Keratinocyte (primary cell): ENCODE measurements at regions not wholly inside any gene's neighbourhood (a gene's known extent, or its start where the extent isn't known, plus 50 kb on each side); places are given as distances from the start of the nearest gene placed in this dataset.
"Not testable (repeated sequence)": the region's sequence is repeated elsewhere in the genome, so short reads cannot be mapped to it uniquely, and the experiment has no call there.

ENCODE experiments used
- DNase-seq: peaks from one replicate; pipeline ENCODE4 v3.0.0-alpha.2; 2011; ENCODE audit warnings: low read depth, missing footprints, low spot score
- FAIRE-seq: peaks from 2 replicates; lab custom pipeline; 2011; peaks lifted over from hg19 to GRCh38; lab: Jason Lieb, UNC
- H2AFZ ChIP-seq: 2 replicates; pipeline ENCODE4 v1.6.0; 2012; ENCODE audit warnings: low read length, control low read depth, inconsistent platforms; ENCODE audit not compliant: control insufficient read depth
- H3K27ac ChIP-seq: 2 replicates; pipeline ENCODE4 v1.5.1; 2011; ENCODE audit warnings: low read length; ENCODE audit not compliant: control insufficient read depth, insufficient read depth
- H3K27me3 ChIP-seq: 3 replicates; pipeline ENCODE4 v1.6.0; 2011; ENCODE audit warnings: low read length; ENCODE audit not compliant: control insufficient read depth, insufficient read depth; ENCODE audit errors: extremely low read depth
- H3K36me3 ChIP-seq, 2 experiments: 2 replicates in 1 of 2; 3 replicates in 1 of 2; pipeline ENCODE4 v1.5.1; 2011; ENCODE audit warnings: low read length in 2 of 2, mild to moderate bottlenecking in 1 of 2; ENCODE audit not compliant: control insufficient read depth in 2 of 2, insufficient read depth in 2 of 2; ENCODE audit errors: extremely low read depth in 1 of 2
- H3K4me1 ChIP-seq: 3 replicates; pipeline ENCODE4 v1.5.1; 2011; ENCODE audit warnings: low read length; ENCODE audit not compliant: control insufficient read depth, insufficient read depth; ENCODE audit errors: extremely low read depth
- H3K4me2 ChIP-seq: 3 replicates; pipeline ENCODE4 v1.6.0; 2011; ENCODE audit warnings: low read depth, low read length; ENCODE audit not compliant: control insufficient read depth, insufficient read depth; ENCODE audit errors: extremely low read depth
- H3K4me3 ChIP-seq, 3 experiments: fragments of 200-600 bp in 1 of 3; sonication (generic) in 1 of 3; 2 replicates in 2 of 3; 3 replicates in 1 of 3; pipeline ENCODE4 v1.5.1; 2011 to 2016; ENCODE audit warnings: low read length in 3 of 3, mild to moderate bottlenecking in 3 of 3, control low read depth in 2 of 3, inconsistent platforms in 1 of 3, low read depth in 1 of 3, mixed read lengths in 1 of 3, mixed run types in 1 of 3, moderate library complexity in 1 of 3; ENCODE audit not compliant: control insufficient read depth in 2 of 3, insufficient read depth in 2 of 3; ENCODE audit errors: extremely low read depth in 1 of 3
- H3K79me2 ChIP-seq: 2 replicates; pipeline ENCODE4 v1.6.0; 2012; ENCODE audit warnings: low read length; ENCODE audit not compliant: control insufficient read depth, insufficient read depth
- H3K9ac ChIP-seq: 3 replicates; pipeline ENCODE4 v1.6.0; 2011; ENCODE audit warnings: low read length; ENCODE audit not compliant: control insufficient read depth, insufficient read depth; ENCODE audit errors: extremely low read depth
- H3K9me1 ChIP-seq: 3 replicates; pipeline ENCODE4 v1.6.0; 2011; ENCODE audit warnings: low read length; ENCODE audit not compliant: control insufficient read depth, insufficient read depth; ENCODE audit errors: extremely low read depth
- H3K9me3 ChIP-seq: 2 replicates; pipeline ENCODE4 v1.5.1; 2012; ENCODE audit warnings: low read depth, low read length; ENCODE audit not compliant: control insufficient read depth
- H4K20me1 ChIP-seq: 3 replicates; pipeline ENCODE4 v1.6.0; 2011; ENCODE audit warnings: low read length; ENCODE audit not compliant: control insufficient read depth, insufficient read depth; ENCODE audit errors: extremely low read depth
- EZH2 ChIP-seq: IDR thresholded peaks from one replicate; pipeline ENCODE4 v1.6.1; 2012; ENCODE audit warnings: inconsistent platforms, mild to moderate bottlenecking, low read length, moderate library complexity
- dilution Hi-C: fragments of 300-500 bp; cut with MboI; formaldehyde crosslinking; loops from one replicate; pipeline ENCODE4 v1.7.0; 2020; ENCODE audit warnings: low sequenced_read_pairs; ENCODE audit not compliant: extremely low pct_ligation_motif_present
- TF ChIP-seq, protein P1 (sequence below), 3 experiments: IDR thresholded peaks in 1 of 3; conservative IDR thresholded peaks in 1 of 3; optimal IDR thresholded peaks in 1 of 3; 2 replicates in 2 of 3; 3 replicates in 1 of 3; pipeline versions ENCODE3 to v1.5.1; 2011; ENCODE audit warnings: low read length in 3 of 3, mild to moderate bottlenecking in 3 of 3, moderate library complexity in 2 of 3, control low read depth in 1 of 3, inconsistent platforms in 1 of 3; ENCODE audit not compliant: insufficient read depth in 2 of 3; ENCODE audit errors: extremely low read depth in 1 of 3

DNA sequence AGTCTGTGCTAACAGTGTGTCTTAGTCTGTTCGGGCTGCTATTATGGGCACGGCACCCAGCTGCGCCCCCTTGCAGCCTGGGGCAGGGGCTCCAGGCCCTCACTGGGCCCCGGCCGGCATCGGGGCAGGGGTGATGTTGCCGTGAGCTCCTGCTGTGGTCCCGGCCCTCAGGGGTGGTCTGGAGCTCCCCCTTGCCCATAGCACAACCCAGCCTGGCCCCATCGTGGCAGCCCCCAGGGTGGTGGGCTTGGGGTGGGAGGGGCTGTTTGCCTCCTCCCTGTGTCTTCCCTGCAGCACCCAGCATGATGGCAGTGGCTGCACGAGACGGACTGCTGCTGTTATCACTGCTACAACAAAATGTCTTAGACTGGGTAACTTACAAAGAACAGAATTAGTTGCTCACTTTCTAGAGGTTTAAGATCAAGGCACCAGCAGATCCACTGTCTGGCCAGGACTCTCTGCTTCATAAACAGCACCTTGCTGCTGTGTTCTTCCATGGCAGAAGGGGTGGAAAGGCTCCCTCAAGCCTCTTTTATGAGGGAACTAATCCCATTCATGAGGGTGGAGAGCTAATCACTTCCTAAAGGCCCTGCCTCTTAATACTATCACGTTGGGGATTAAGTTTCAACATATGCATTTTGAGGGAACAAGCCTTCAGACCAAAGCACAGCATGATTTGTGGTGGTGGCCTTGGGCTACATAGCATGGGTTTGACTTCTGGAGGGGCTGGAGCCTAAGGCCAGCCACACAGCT is 149.5 kb downstream of the SEC23IP start:
- no peak for DNase-seq
- Histone ChIP-seq H3K36me3 (no peaks in the 10 kb centered on the region), H3K4me3 (no peak overlapping the region), H3K4me2 (no peak overlapping the region), H3K79me2 (no peaks in the 10 kb centered on the region), H3K4me1 (no peaks in the 10 kb centered on the region), H4K20me1 (no peaks in the 10 kb centered on the region), H3K9ac (no peak overlapping the region), H3K27me3 (no peaks in the 10 kb centered on the region), H3K9me3 (no peaks in the 10 kb centered on the region), H3K9me1 (no peaks in the 10 kb centered on the region), H2AFZ (no peak overlapping the region), H3K27ac (no peak overlapping the region)
- FAIRE-seq = no peak
- dilution Hi-C loops = no loop called here
- TF ChIP-seq, protein P1, sequence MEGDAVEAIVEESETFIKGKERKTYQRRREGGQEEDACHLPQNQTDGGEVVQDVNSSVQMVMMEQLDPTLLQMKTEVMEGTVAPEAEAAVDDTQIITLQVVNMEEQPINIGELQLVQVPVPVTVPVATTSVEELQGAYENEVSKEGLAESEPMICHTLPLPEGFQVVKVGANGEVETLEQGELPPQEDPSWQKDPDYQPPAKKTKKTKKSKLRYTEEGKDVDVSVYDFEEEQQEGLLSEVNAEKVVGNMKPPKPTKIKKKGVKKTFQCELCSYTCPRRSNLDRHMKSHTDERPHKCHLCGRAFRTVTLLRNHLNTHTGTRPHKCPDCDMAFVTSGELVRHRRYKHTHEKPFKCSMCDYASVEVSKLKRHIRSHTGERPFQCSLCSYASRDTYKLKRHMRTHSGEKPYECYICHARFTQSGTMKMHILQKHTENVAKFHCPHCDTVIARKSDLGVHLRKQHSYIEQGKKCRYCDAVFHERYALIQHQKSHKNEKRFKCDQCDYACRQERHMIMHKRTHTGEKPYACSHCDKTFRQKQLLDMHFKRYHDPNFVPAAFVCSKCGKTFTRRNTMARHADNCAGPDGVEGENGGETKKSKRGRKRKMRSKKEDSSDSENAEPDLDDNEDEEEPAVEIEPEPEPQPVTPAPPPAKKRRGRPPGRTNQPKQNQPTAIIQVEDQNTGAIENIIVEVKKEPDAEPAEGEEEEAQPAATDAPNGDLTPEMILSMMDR (optimal IDR thresholded peaks at IDR 0.05 in 1 of 3, IDR thresholded peaks at IDR 0.05 in 1 of 3, conservative IDR thresholded peaks at IDR 0.05 in 1 of 3; ENCODE audit: extremely low read depth in 1 of 3, insufficient read depth in 2 of 3, low read length in 3 of 3) = no peak
- TF ChIP-seq EZH2 = no peak

DNA sequence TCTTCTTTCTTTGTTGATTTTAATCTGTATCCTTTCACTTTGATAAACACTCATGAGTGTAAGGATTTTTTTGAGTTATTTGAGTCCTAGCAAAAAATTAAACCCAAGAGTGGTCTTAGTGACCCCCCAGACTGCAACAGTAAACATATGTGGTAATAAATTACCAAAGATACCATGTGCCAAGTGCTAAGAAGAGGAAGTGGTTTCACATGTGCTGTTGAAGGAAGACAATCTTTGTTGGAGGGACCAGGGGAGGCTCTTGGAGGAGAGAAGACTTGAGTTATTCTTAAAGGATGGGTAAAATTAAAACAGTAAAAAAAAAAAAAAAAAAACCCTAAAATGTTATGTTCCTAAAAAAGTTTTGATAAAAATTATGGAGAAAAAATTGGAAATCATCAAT is 150.2 kb downstream of the SEC23IP start:
- Histone ChIP-seq H3K9ac (no peak overlapping the region), H3K4me3 (no peak overlapping the region), H3K79me2 (no peaks in the 10 kb centered on the region), H3K9me3 (no peaks in the 10 kb centered on the region), H4K20me1 (no peaks in the 10 kb centered on the region), H3K4me1 (no peaks in the 10 kb centered on the region), H2AFZ (no peak overlapping the region), H3K9me1 (no peaks in the 10 kb centered on the region), H3K27me3 (no peaks in the 10 kb centered on the region), H3K4me2 (no peak overlapping the region), H3K27ac (no peak overlapping the region), H3K36me3 (no peaks in the 10 kb centered on the region)
- no peak for FAIRE-seq
- no peak for DNase-seq
- dilution Hi-C loops = no loop called here
- TF ChIP-seq, protein P1 (optimal IDR thresholded peaks at IDR 0.05 in 1 of 3, IDR thresholded peaks at IDR 0.05 in 1 of 3, conservative IDR thresholded peaks at IDR 0.05 in 1 of 3; ENCODE audit: extremely low read depth in 1 of 3, insufficient read depth in 2 of 3, low read length in 3 of 3) = no peak
- TF ChIP-seq EZH2 = no peak

DNA sequence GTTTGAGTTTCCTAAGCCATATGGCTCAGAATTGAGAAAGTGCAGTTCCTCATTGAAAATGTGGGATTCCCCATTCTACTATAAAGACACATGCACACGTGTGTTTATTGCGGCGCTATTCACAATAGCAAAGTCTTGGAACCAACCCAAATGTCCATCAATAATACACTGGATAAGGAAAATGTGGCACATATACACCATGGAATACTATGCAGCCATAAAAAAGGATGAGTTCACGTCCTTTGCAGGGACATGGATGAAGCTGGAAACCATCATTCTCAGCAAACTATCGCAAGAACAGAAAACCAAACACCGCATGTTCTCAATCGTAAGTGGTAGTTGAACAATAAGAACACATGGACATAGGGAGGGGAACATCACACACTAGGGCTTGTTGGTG is 154.8 kb downstream of the SEC23IP start:
- H3K4me2 ChIP-seq, H3K27me3 ChIP-seq, H3K9me3 ChIP-seq, H2AFZ ChIP-seq, H3K36me3 ChIP-seq, FAIRE-seq, H3K27ac ChIP-seq, H3K4me3 ChIP-seq, H3K79me2 ChIP-seq, H4K20me1 ChIP-seq, H3K9me1 ChIP-seq, H3K9ac ChIP-seq, H3K4me1 ChIP-seq, dilution Hi-C loops, DNase-seq: not testable (repeated sequence)
